ENCODE measurements at regions not wholly inside any gene's neighbourhood (a gene's known extent, or its start where the extent isn't known, plus 50 kb on each side); places are given as distances from the start of the nearest gene placed in this dataset.

- TF ChIP-seq CTCF (IDR thresholded peaks at IDR 0.05; ENCODE audit: low read depth, low read length), result no peak
- no peak overlapping the region for H3K27ac ChIP-seq
- H3K4me3 ChIP-seq (ENCODE audit: low read depth, low read length), result no peak overlapping the region
- H3K36me3 ChIP-seq, result no peaks in the 10 kb centered on the region
- no peaks in the 10 kb centered on the region for H3K9me3 ChIP-seq (ENCODE audit: severe bottlenecking)
- H3K27me3 ChIP-seq (ENCODE audit: insufficient read depth, low read depth, severe bottlenecking), result no peaks in the 10 kb centered on the region
- no peak for DNase-seq
These were observed 178.1 kb upstream of the NRIP1 start for GRCh38 chr21:15242906-15243305.

- no peak for DNase-seq
- Histone ChIP-seq H3K9me3 (ENCODE audit: severe bottlenecking) (no peaks in the 10 kb centered on the region), H3K4me3 (ENCODE audit: low read depth, low read length) (no peak overlapping the region), H3K27ac (no peak overlapping the region), H3K36me3 (no peaks in the 10 kb centered on the region), H3K27me3 (ENCODE audit: insufficient read depth, low read depth, severe bottlenecking) (no peaks in the 10 kb centered on the region)
- TF ChIP-seq CTCF (IDR thresholded peaks at IDR 0.05; ENCODE audit: low read depth, low read length), result no peak
These were observed 178.6 kb upstream of the NRIP1 start for GRCh38 chr21:15243406-15243805.

- Histone ChIP-seq H3K36me3 (no peaks in the 10 kb centered on the region), H3K9me3 (ENCODE audit: severe bottlenecking) (no peaks in the 10 kb centered on the region), H3K27me3 (ENCODE audit: insufficient read depth, low read depth, severe bottlenecking) (no peaks in the 10 kb centered on the region), H3K27ac (no peak overlapping the region), H3K4me3 (ENCODE audit: low read depth, low read length) (no peak overlapping the region)
- TF ChIP-seq CTCF (IDR thresholded peaks at IDR 0.05; ENCODE audit: low read depth, low read length), result no peak
- no peak for DNase-seq
These were observed 182.8 kb upstream of the NRIP1 start for GRCh38 chr21:15247613-15248012.

- no peak overlapping the region for H3K4me3 ChIP-seq (ENCODE audit: low read depth, low read length)
- H3K27ac ChIP-seq, result no peak overlapping the region
- H3K27me3 ChIP-seq (ENCODE audit: insufficient read depth, low read depth, severe bottlenecking), result no peaks in the 10 kb centered on the region
- no peak for TF ChIP-seq CTCF (IDR thresholded peaks at IDR 0.05; ENCODE audit: low read depth, low read length)
- DNase-seq, result no peak
- no peaks in the 10 kb centered on the region for H3K36me3 ChIP-seq
- H3K9me3 ChIP-seq (ENCODE audit: severe bottlenecking), result no peaks in the 10 kb centered on the region
These were observed 184.6 kb upstream of the NRIP1 start for GRCh38 chr21:15249285-15249993.

GRCh38 chr21:15250384-15250783, 185.6 kb upstream of the NRIP1 start:
- Histone ChIP-seq H3K27ac (no peak overlapping the region), H3K27me3 (ENCODE audit: insufficient read depth, low read depth, severe bottlenecking) (no peaks in the 10 kb centered on the region), H3K36me3 (no peaks in the 10 kb centered on the region), H3K4me3 (ENCODE audit: low read depth, low read length) (no peak overlapping the region), H3K9me3 (ENCODE audit: severe bottlenecking) (no peaks in the 10 kb centered on the region)
- DNase-seq, result no peak
- TF ChIP-seq CTCF (IDR thresholded peaks at IDR 0.05; ENCODE audit: low read depth, low read length), result no peak

GRCh38 chr21:15252431-15252830, 187.6 kb upstream of the NRIP1 start:
- DNase-seq, result no peak
- no peak for TF ChIP-seq CTCF (IDR thresholded peaks at IDR 0.05; ENCODE audit: low read depth, low read length)
- Histone ChIP-seq H3K9me3 (ENCODE audit: severe bottlenecking) (no peaks in the 10 kb centered on the region), H3K4me3 (ENCODE audit: low read depth, low read length) (no peak overlapping the region), H3K27ac (no peak overlapping the region), H3K36me3 (no peaks in the 10 kb centered on the region), H3K27me3 (ENCODE audit: insufficient read depth, low read depth, severe bottlenecking) (no peaks in the 10 kb centered on the region)

Data from WERI-Rb-1 (cell line).